ENCODE measurements at regions not wholly inside any gene's neighbourhood (a gene's known extent, or its start where the extent isn't known, plus 50 kb on each side); places are given as distances from the start of the nearest gene placed in this dataset.
"Not testable (repeated sequence)": the region's sequence is repeated elsewhere in the genome, so short reads cannot be mapped to it uniquely, and the experiment has no call there.

DNA sequence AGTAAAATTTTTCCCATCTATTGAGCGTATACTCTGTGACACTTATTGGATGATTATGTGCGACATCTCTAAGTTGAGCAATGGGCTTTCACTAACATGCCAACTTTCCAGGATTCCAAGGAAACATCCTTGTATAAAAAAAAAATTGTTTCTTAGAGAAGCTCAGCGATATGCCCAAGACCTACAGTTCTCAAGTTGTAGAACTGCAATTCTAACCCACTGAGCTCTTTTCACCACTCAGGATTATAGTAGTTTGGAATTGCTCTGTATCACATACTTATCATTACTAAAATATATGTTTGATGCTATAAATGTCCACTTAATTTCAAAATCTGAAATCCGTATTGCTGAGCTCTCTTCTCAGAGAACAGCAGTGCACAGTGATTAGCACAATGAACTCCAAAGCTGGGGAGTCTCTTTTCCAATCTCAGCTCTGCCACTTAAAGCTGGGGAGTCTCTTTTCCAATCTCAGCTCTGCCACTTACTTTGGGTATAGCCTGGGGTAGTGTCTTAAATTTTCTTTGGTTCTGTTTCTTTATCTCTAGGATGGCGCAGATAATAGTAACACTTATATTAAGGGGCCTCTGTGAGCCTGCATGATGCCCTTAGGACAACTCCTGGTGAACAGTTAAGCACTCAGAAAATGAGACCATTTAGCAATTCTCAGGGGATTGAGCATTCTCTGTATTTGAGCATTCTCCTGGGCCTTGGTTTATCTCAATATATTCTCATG lies 1722.2 kb upstream of the AGA start:
- DNase-seq, result no peak

GRCh38 chr4:179165000-179165738 lies 1722.9 kb upstream of the AGA start:
- DNase-seq, result no peak

DNA sequence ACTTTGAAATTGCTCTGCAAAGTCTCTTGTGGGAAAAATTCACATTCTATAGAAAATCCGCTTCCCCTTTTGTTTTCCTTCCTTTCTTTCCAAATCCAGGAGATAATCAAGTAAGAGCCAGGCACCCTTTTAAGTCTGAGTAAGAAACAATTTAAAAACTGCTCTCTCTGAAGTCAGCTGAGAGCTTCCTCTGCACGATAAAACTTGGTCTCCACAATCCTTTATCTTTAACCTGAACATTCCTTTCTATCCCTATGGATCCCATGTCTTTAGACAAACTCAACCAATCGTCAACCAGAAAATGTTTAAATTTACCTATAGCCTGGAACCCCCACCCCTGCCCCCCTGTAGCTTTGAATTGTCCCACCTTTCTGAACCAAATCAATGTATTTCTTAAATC lies 1723.6 kb upstream of the AGA start:
- DNase-seq, result no peak

GRCh38 chr4:179170308-179170707 lies 1728.1 kb upstream of the AGA start:
- not testable (repeated sequence) for DNase-seq

GRCh38 chr4:179182741-179183140 lies 1740.5 kb upstream of the AGA start:
- peak; percentile 24 for DNase-seq

GRCh38 chr4:179195887-179196286 lies 1753.7 kb upstream of the AGA start:
- DNase-seq, result no peak

GRCh38 chr4:179196511-179196910 lies 1754.3 kb upstream of the AGA start:
- DNase-seq, result no peak

GRCh38 chr4:179200681-179201080 lies 1758.4 kb upstream of the AGA start:
- no peak for DNase-seq

DNA sequence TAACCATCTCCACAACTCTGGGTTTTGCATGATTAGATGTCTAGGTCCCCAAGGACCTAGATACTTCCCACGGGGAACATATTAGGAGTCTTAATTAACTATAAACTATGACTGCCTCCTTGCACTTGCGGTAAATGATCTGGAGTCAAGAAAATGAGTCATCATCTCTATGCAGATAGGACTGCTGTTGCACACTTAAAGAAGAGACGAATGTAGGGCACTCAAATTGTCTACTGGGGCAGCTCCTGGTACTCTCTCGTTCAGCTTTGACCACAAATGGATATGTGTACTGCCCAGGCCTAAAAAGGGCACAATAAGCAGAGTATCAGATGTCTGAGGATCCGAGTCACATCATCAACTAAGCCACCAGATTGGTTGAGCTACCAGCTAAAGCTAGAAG lies 1783.4 kb upstream of the AGA start:
- no peak for DNase-seq

DNA sequence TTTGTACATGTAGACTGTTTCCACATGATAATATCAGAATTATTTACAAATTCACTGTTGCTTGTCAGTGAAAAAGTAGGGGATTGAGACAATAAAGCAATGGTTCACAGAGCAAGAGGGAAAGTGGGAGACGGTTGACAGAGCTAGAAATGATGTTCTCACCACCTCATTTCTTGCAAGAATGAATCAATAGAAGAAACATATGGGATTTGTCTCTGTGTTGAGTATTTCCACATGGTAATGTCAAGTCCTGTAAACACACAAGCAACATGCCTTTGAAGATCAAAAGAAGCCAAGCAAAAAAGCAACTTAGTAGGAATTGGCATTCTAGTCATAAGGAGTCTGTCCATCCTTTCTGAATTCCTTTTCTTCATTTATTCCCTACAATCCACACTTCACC lies 1806.6 kb upstream of the AGA start:
- no peak for DNase-seq

GRCh38 chr4:179268791-179269190 lies 1826.6 kb upstream of the AGA start:
- DNase-seq, result no peak

DNA sequence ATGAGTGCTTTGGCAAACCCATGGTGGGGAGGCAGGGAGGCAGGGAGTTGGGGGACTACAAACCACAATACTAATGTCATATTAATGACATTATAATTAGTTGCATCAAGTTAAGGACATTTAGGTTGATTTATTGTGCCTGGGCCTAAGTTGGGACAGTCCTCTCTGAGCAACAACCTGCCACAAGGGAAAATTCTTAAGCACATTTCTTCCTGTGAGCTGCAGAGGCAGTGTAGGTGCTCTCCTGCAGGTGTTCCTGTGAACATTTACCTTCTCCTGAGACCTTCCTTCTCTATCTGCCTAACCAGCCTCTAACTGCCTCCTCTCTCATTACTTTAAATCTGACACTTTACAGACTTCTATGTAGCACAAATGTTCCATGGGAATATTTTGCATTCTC lies 1830.0 kb upstream of the AGA start:
- no peak for DNase-seq

DNA sequence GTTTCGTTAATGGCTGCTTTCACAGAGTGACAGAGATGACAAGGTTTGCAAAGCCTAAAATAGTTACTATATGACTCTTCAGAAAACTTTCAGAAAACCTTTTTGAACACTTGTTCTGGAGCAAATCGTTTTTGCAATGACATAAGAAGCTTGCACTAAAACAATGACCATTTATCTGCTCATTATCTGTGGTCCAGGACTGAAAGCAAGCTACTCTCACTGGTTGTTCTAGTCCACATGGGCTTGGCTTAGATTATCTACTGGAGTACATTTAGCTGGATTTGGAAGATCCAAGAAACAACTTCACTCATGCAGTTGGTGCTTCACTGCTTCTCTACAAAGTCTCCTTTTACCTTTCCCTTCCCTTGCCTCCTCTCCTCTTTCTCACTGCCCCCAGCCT lies 1836.4 kb upstream of the AGA start:
- DNase-seq, result no peak

DNA sequence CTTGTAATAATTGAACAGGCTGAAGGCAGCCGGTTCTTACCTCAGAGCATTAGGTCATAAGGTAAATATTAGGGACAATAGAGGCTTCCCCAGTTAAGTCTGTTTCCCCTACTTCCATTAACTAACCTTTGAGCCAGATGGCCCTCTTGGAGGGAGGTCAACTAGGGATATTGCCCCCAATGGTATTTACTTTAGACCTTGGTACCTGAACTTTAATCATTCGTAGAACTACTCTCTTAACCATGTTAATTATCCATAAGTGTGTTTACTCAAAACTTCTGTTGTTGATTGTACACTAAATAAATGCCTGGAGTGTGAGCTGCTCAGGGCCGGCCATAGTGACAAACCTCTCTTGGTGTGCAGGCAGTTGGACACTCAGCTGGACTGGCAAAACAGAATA lies 1843.5 kb upstream of the AGA start:
- no peak for DNase-seq

DNA sequence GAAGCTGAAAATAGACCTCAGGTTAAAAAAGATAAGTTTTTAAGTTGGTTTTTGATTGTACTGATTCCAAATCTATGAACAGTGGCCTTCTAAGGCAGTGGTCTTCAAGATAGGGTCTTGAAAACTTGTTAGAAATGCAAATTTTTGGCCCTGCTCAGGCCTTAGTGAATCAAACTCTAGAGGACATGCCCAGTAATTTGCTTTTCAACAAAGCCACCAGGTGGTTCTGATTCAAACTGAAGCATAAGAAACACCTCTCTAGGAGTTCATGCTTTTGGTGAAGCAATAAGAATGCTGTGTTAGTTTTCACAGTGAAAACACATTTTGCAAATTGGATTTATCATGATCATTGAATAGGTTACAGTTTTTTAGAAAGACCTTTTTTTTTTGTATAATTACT lies 1849.4 kb upstream of the AGA start:
- no peak for DNase-seq

DNA sequence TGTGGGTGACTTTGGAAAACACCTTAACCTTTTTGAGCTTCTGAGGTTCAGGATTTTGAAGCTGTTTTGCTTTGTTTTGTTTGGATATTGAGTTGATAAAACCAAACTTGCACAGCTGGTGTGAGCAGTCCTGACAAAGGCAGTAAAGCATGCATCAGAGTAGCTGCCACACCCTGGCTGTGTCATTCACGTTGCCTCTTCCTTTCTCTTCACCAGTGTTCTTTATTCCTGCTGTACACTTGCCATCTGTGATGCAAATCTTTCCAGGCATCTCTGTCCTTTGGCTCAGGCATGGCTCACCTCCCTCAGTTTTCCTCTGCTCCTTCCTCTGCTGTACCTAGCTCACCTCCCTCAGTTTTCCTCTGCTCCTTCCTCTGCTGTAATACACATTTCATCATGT lies 1850.2 kb upstream of the AGA start:
- no peak for DNase-seq

GRCh38 chr4:179307297-179308136 lies 1865.3 kb upstream of the AGA start:
- DNase-seq, result peak; percentile 0

DNA sequence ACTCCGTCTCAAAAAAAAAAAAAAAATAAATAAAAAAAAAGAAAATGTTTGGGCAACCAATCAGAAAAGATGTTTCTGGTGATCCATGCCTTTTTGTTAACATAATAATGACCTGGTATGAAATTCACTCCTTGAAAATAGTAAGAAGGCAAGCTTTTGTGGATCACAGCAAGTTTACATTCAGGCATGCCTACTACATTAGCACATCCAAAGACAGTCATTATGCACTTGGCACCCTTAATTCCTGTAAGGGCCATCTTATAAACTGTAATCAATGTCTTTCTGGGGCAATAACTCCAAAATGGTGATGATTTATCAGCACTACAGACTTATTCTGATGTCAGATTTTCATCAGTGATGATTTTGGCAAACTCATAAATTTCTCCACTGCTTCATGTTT lies 1871.6 kb upstream of the AGA start:
- DNase-seq, result no peak

DNA sequence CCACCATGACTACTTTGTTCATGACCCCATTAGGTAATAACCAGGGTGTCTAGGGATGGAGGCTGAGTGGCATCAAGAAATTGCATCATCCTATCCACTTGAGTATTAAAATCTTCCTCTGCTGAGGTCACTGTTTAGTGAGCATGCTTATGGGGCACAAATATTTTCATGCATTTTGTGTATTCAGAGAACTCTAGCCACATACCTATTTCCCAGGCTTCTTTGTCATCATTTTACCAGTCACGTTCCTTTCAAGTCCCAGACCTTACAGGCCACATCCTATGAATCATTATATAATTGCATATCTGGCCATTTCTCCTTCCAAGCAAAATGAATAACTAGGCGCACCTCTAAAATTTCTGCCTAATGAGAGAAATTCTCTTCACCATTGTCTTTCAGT lies 1882.9 kb upstream of the AGA start:
- no peak for DNase-seq

GRCh38 chr4:179328627-179329026 lies 1886.4 kb upstream of the AGA start:
- DNase-seq, result no peak

DNA sequence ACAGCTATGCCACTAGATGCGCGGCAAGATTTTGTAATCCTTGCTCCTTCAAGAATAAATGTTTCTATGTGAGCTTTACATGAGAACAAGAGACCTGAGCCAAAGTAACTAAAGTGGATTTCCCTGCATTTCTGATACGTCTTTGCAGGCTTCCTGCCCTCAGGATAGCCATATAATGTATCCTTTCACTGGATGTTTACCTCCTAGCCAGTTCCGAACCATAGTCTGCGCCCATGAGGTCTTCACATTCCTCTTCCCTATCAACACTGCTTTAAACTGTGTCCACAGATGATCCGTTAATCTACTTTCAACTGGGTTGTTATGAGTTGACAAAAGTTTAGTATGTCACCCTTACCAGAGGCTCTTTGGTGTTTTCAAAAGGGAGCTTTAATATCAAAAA lies 1889.1 kb upstream of the AGA start:
- no peak for DNase-seq

DNA sequence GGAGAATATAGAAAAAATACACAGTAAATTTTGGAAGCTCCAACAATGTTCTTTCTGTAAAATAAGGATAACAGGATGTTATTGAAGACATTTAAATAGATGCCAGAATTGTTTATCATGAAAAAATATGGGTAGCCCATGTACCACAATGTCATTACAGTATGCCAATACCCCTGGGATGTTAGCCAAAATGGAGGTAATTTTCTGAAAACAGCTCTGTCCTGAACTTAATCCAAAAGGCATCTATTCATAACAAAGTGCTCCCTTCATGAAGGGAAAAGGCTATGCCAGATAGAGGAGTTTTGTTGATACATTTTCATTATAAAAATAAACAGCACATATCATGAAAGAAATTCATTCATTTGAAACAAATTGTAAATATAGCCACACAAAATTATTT lies 1902.6 kb upstream of the AGA start:
- no peak for DNase-seq

DNA sequence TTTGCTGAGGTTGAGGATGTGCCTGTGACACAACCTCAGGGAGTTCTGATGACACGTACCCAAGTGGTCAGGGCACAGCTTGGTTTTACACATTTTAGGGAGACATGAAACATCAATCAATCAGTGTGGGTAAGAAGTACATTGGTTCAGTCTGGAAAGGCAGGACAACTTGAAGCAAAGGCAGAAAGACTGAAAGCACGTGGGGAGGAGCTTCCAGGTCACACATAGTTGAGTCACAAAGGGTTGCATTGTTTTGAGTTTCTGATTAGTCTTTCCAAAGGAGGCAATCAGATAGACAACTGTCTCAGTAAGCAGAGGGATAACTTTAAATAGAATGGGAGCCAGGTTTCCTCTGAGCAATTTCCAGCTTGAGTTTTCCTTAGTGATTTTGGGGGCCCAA lies 1910.0 kb upstream of the AGA start:
- no peak for DNase-seq

DNA sequence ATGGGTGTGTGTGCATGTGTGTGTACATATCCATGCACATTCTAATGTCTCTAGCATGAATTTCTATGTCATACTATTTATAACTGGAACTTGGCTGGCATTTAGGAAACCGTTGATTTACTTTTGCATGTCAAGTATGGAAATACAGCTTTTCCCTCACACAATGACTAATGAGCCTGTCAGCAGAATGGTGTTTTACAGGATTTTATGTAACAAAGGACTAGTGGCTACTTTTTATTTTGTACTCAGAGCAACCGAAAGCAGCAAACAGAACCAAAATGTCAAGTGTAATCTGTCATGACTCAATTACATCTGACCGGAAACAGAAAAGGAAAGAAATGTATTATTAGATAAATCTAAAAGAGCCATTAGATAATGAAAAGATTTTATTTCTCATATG lies 1911.5 kb upstream of the AGA start:
- no peak for DNase-seq
